HL-60 (cell line): ENCODE measurements at regions not wholly inside any gene's neighbourhood (a gene's known extent, or its start where the extent isn't known, plus 50 kb on each side); places are given as distances from the start of the nearest gene placed in this dataset.

ENCODE experiments used
- DNase-seq, 2 experiments: peaks; one replicate each; pipeline ENCODE4 v3.0.0-alpha.2; 2010 to 2020; ENCODE audit warnings: low read depth in 1 of 2, low spot score in 1 of 2
- H3K27ac ChIP-seq: fragments of 250-450 bp; sonication (Bioruptor Pico); replicated peaks from 2 replicates; pipeline ENCODE4 v1.5.1; 2020; ENCODE audit warnings: mild to moderate bottlenecking, moderate library complexity
- H3K27me3 ChIP-seq: fragments of 250-450 bp; sonication (Bioruptor Pico); 2 replicates; pipeline ENCODE4 v1.5.1; 2021; ENCODE audit warnings: mild to moderate bottlenecking, moderate library complexity; ENCODE audit not compliant: insufficient read depth, poor library complexity, severe bottlenecking
- H3K4me3 ChIP-seq: replicated peaks from 2 replicates; pipeline ENCODE4 v1.5.1; 2011; ENCODE audit warnings: mild to moderate bottlenecking, control low read depth, low read length; ENCODE audit not compliant: insufficient read depth
- CTCF ChIP-seq: IDR thresholded peaks from one replicate; pipeline ENCODE4 v1.5.1; 2011; ENCODE audit warnings: low read length, control low read depth, inconsistent platforms; ENCODE audit not compliant: insufficient read depth
- GABPA ChIP-seq: IDR thresholded peaks from 2 replicates; pipeline ENCODE4 v1.6.1; 2012; ENCODE audit warnings: low read depth
- POLR2AphosphoS5 ChIP-seq: IDR thresholded peaks from 2 replicates; pipeline ENCODE4 v1.6.1; 2012; ENCODE audit warnings: low read depth
- REST ChIP-seq: IDR thresholded peaks from 2 replicates; pipeline ENCODE4 v1.6.1; 2012; ENCODE audit warnings: low read depth; ENCODE audit not compliant: insufficient replicate concordance
- SPI1 ChIP-seq: IDR thresholded peaks from 2 replicates; pipeline ENCODE4 v1.6.1; 2012; ENCODE audit warnings: low read depth, mild to moderate bottlenecking, borderline replicate concordance

GRCh38 chr16:51012396-51012795, 138.7 kb downstream of the SALL1 start:
- no peak for TF ChIP-seq CTCF
- TF ChIP-seq POLR2AphosphoS5, result no peak
- TF ChIP-seq REST, result no peak
- TF ChIP-seq GABPA, result no peak
- TF ChIP-seq SPI1, result no peak
- Histone ChIP-seq H3K27ac (no peak overlapping the region), H3K27me3 (no peaks in the 10 kb centered on the region), H3K4me3 (no peak overlapping the region)
- DNase-seq, result no peak

- DNase-seq, result no peak
- Histone ChIP-seq H3K27ac (no peak overlapping the region), H3K27me3 (no peaks in the 10 kb centered on the region), H3K4me3 (no peak overlapping the region)
- TF ChIP-seq CTCF, result no peak
- TF ChIP-seq SPI1, result no peak
- no peak for TF ChIP-seq REST
- TF ChIP-seq GABPA, result no peak
- no peak for TF ChIP-seq POLR2AphosphoS5
Observed at GRCh38 chr16:51010817-51011216, 140.3 kb downstream of the SALL1 start.

GRCh38 chr16:51009813-51010212, 141.3 kb downstream of the SALL1 start:
- H3K4me3 ChIP-seq, result no peak overlapping the region
- TF ChIP-seq SPI1, result no peak
- TF ChIP-seq POLR2AphosphoS5, result no peak
- TF ChIP-seq GABPA, result no peak
- no peak for TF ChIP-seq REST
- no peak for TF ChIP-seq CTCF
- no peak overlapping the region for H3K27ac ChIP-seq
- DNase-seq, result no peak
- H3K27me3 ChIP-seq, result no peaks in the 10 kb centered on the region
